B cell (primary cell): ENCODE measurements at regions not wholly inside any gene's neighbourhood (a gene's known extent, or its start where the extent isn't known, plus 50 kb on each side); places are given as distances from the start of the nearest gene placed in this dataset.

ENCODE experiments used
- ATAC-seq: fragments of 200-7000 bp; cut with Tn5 transposase; one replicate; pipeline ENCODE4 v1.10.0; 2021; ENCODE audit warnings: low read depth, mild to moderate bottlenecking, moderate number of reproducible peaks, moderate library complexity
- CTCF ChIA-PET: fragments of 350-600 bp; sonication (Branson Sonifier 250); formaldehyde crosslinking; loops from one replicate; lab custom pipeline; 2021; ENCODE audit warnings: antibody characterized with exemption, inconsistent platforms; lab: Charles Lee
- POLR2A ChIA-PET: fragments of 350-600 bp; sonication (Branson Sonifier 250); formaldehyde crosslinking; loops from one replicate; lab custom pipeline; 2021; ENCODE audit warnings: antibody characterized with exemption; lab: Charles Lee
- DNase-seq: peaks from one replicate; pipeline ENCODE4 v3.0.0; 2013
- H2AFZ ChIP-seq: 2 replicates; pipeline ENCODE4 v1.6.1; 2012; ENCODE audit warnings: mild to moderate bottlenecking, low read depth, low read length; ENCODE audit not compliant: insufficient read depth, poor library complexity, severe bottlenecking
- H3K27ac ChIP-seq, 2 donors: 1 replicate in 1 of 2; 2 replicates in 1 of 2; pipeline ENCODE4 v1.5.1; 2012 to 2013; ENCODE audit warnings: low read length in 2 of 2, mild to moderate bottlenecking in 2 of 2, moderate library complexity in 1 of 2
- H3K27me3 ChIP-seq, 4 experiments: fragments of 200-600 bp in 1 of 4; sonication (generic) in 1 of 4; replicated peaks in 1 of 4; 1 replicate in 2 of 4; 2 replicates in 2 of 4; pipeline versions ENCODE4 v1.6.1 to v1.7.0; 2013 to 2016; ENCODE audit warnings: low read length in 3 of 4, mild to moderate bottlenecking in 2 of 4, mixed read lengths in 1 of 4, moderate library complexity in 1 of 4; ENCODE audit not compliant: insufficient read depth in 4 of 4, control insufficient read depth in 3 of 4; ENCODE audit errors: control extremely low read depth in 1 of 4
- H3K36me3 ChIP-seq, 2 experiments: replicated peaks in 1 of 2; 1 replicate in 1 of 2; 2 replicates in 1 of 2; pipeline versions ENCODE4 v1.6.1 to v1.7.1; 2013; ENCODE audit warnings: low read length in 1 of 2; ENCODE audit not compliant: insufficient read depth in 2 of 2, control insufficient read depth in 1 of 2; ENCODE audit errors: control extremely low read depth in 1 of 2, extremely low read depth in 1 of 2
- H3K4me1 ChIP-seq, 2 donors: fragments of 200-600 bp in 1 of 2; sonication (generic) in 1 of 2; 1 replicate in 1 of 2; 2 replicates in 1 of 2; pipeline versions ENCODE4 v1.5.1 to v1.6.1; 2013 to 2017; ENCODE audit warnings: low read length in 2 of 2; ENCODE audit not compliant: control insufficient read depth in 2 of 2, insufficient read depth in 2 of 2
- H3K4me2 ChIP-seq: replicated peaks from 2 replicates; pipeline ENCODE3; 2012; ENCODE audit warnings: mild to moderate bottlenecking, low read depth, low read length; ENCODE audit not compliant: poor library complexity, severe bottlenecking
- H3K4me3 ChIP-seq, 5 experiments: fragments of 200-600 bp in 1 of 5; sonication (generic) in 1 of 5; 1 replicate in 3 of 5; 2 replicates in 2 of 5; pipeline versions ENCODE4 v1.5.1 to v1.7.0; 2011 to 2016; ENCODE audit warnings: low read length in 4 of 5, mild to moderate bottlenecking in 4 of 5, low read depth in 2 of 5, control low read depth in 1 of 5, moderate library complexity in 1 of 5; ENCODE audit not compliant: insufficient read depth in 1 of 5; ENCODE audit errors: control extremely low read depth in 1 of 5, extremely low read depth in 1 of 5
- H3K79me2 ChIP-seq: fragments of 200-600 bp; sonication (generic); one replicate; pipeline ENCODE4 v1.6.0; 2016; ENCODE audit warnings: low read length; ENCODE audit not compliant: control insufficient read depth, insufficient read depth
- H3K9ac ChIP-seq: fragments of 200-600 bp; sonication (generic); 2 replicates; pipeline ENCODE4 v1.6.1; 2017; ENCODE audit warnings: mild to moderate bottlenecking, low read length, moderate library complexity
- H3K9me3 ChIP-seq, 3 donors: one replicate each; pipeline versions ENCODE4 v1.6.1 to v1.7.1; 2013; ENCODE audit warnings: low read length in 2 of 3; ENCODE audit not compliant: control insufficient read depth in 2 of 3, insufficient read depth in 1 of 3; ENCODE audit errors: control extremely low read depth in 1 of 3
- H4K20me1 ChIP-seq: 2 replicates; pipeline ENCODE4 v1.6.0; 2012; ENCODE audit warnings: mild to moderate bottlenecking, low read length; ENCODE audit not compliant: insufficient read depth, control insufficient read depth, poor library complexity, severe bottlenecking
- H3K27ac Mint-ChIP-seq: one replicate; pipeline ENCODE4 v1.8.0; 2021; ENCODE audit warnings: mixed read lengths
- H3K27me3 Mint-ChIP-seq: one replicate; pipeline ENCODE4 v1.8.0; 2021; ENCODE audit warnings: mixed read lengths
- H3K4me1 Mint-ChIP-seq: one replicate; pipeline ENCODE4 v1.8.0; 2021; ENCODE audit warnings: mixed read lengths
- H3K4me3 Mint-ChIP-seq: one replicate; pipeline ENCODE4 v1.8.0; 2021; ENCODE audit warnings: mixed read lengths
- H3K9me3 Mint-ChIP-seq: one replicate; pipeline ENCODE4 v1.8.0; 2022; ENCODE audit warnings: mixed read lengths; ENCODE audit not compliant: insufficient read depth
- EZH2 ChIP-seq: IDR thresholded peaks from 2 replicates; pipeline ENCODE4 v1.6.1; 2012; ENCODE audit warnings: borderline replicate concordance, low read depth, mild to moderate bottlenecking, moderate library complexity, low read length; ENCODE audit not compliant: insufficient read depth, poor library complexity, severe bottlenecking
- WGBS: methylation state at CpG from one replicate; pipeline ENCODE4 v1.1.5; 2013; ENCODE audit warnings: missing lambda C conversion rate; ENCODE audit not compliant: insufficient coverage; 5-methylcytosine and 5-hydroxymethylcytosine counted together
- intact Hi-C: fragments of 100-400 bp; cut with micrococcal nuclease; formaldehyde crosslinking; loops from one replicate; pipeline ENCODE4 v1.10.0; 2022
- TF ChIP-seq, protein P1 (sequence below): fragments of 200-600 bp; IDR thresholded peaks from one replicate; pipeline ENCODE4 v1.8.0; 2022; ENCODE audit warnings: antibody characterized with exemption, mild to moderate bottlenecking

DNA sequence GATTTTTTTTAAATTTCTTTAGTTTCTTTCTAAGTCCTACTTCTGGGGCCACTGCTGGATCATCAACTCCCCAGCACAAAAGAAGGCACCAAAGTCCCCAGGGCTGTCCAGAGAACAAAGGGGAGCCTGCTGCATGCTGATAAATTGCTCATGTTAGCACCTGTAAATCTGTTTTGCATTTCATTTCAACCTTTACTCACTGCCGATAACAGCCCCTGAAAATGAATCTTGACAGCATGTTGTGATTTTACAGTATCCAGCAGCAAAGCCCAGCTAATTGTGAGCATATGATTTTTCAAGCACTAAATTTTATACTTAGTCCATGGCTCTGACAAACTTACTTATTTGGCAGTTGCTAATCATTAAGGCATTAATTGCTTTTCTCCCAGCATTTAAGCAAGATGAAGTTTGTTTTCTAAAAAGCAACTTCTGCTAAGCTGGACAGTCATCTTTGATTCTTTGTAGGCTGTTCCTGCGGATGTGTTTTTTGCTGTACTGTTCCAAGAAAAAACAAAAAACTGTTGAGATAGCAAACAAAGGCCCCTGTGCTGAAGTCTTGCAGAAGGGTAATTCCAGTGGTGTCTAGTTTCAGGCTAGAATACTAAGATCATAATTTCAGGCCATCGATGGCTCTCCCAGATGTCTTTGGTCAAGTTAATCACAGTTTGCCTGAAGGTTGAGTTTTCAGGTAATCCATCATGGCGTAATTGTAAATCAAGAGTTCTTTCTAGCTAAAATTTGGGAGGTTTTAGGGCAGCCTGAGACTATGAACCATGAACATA lies 73.1 kb upstream of the GAS1 start:
- no peaks in the 10 kb centered on the region for H3K4me1 Mint-ChIP-seq
- DNase-seq, result no peak
- 92% methylated on average over 3 of the region's 4 CpGs for WGBS

DNA sequence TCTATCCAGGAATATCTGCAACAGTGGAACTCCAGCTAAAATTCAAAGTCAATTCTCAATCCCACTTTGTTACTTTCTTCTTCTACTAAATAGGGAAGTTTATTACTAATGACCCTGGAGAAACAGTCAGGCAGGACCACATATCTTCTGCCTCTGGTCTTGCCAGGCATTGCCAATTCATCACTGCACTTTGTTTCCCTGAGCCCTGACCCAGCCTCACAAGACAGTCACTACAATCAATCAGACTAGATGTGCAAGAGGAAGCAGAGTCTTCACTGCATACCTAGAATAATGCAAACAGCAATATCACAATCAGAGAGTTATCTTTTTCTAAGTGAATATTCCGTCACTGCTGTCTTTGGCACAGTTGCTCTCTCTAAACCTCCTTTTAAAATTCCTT lies 74.9 kb upstream of the GAS1 start:
- no peak overlapping the region for H3K27ac ChIP-seq
- no peak overlapping the region for H3K27ac Mint-ChIP-seq
- H3K4me1 Mint-ChIP-seq, result no peaks in the 10 kb centered on the region
- TF ChIP-seq, protein P1, sequence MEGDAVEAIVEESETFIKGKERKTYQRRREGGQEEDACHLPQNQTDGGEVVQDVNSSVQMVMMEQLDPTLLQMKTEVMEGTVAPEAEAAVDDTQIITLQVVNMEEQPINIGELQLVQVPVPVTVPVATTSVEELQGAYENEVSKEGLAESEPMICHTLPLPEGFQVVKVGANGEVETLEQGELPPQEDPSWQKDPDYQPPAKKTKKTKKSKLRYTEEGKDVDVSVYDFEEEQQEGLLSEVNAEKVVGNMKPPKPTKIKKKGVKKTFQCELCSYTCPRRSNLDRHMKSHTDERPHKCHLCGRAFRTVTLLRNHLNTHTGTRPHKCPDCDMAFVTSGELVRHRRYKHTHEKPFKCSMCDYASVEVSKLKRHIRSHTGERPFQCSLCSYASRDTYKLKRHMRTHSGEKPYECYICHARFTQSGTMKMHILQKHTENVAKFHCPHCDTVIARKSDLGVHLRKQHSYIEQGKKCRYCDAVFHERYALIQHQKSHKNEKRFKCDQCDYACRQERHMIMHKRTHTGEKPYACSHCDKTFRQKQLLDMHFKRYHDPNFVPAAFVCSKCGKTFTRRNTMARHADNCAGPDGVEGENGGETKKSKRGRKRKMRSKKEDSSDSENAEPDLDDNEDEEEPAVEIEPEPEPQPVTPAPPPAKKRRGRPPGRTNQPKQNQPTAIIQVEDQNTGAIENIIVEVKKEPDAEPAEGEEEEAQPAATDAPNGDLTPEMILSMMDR, result no peak
- no peak for TF ChIP-seq EZH2
- no peak overlapping the region for H3K4me3 ChIP-seq
- ChIA-PET POLR2A (no interaction called here), CTCF (no interaction called here)
- H3K27me3 ChIP-seq, result no peaks in the 10 kb centered on the region
- H3K9ac ChIP-seq, result no peak overlapping the region
- no peaks in the 10 kb centered on the region for H3K4me1 ChIP-seq
- no peak overlapping the region for H3K4me3 Mint-ChIP-seq
- no peaks in the 10 kb centered on the region for H3K9me3 ChIP-seq
- WGBS, result no CpG with 5 or more reads among the region's 1 CpG
- H3K79me2 ChIP-seq, result no peaks in the 10 kb centered on the region
- intact Hi-C loops, result no loop called here
- no peaks in the 10 kb centered on the region for H3K27me3 Mint-ChIP-seq
- H3K4me2 ChIP-seq, result no peak overlapping the region
- peaks cover under 1% of the 10 kb centered on the region for H3K9me3 Mint-ChIP-seq
- no peak overlapping the region for H2AFZ ChIP-seq
- H3K36me3 ChIP-seq, result no peaks in the 10 kb centered on the region
- H4K20me1 ChIP-seq, result no peaks in the 10 kb centered on the region
- DNase-seq, result no peak
- ATAC-seq, result no peak

More for the DNA sequence above, 73.1 kb upstream of the GAS1 start:
- Histone ChIP-seq H3K27me3 (no peaks in the 10 kb centered on the region), H3K36me3 (no peaks in the 10 kb centered on the region), H3K4me2 (no peak overlapping the region), H3K4me1 (no peaks in the 10 kb centered on the region), H4K20me1 (no peaks in the 10 kb centered on the region), H3K9ac (no peak overlapping the region), H3K27ac (no peak overlapping the region), H3K79me2 (no peaks in the 10 kb centered on the region), H2AFZ (no peak overlapping the region), H3K9me3 (no peaks in the 10 kb centered on the region), H3K4me3 (no peak overlapping the region)
- TF ChIP-seq, protein P1, result no peak
- TF ChIP-seq EZH2, result no peak
- ChIA-PET POLR2A (no interaction called here), CTCF (no interaction called here)
- Mint-ChIP-seq H3K27ac (no peak overlapping the region), H3K4me3 (no peak overlapping the region), H3K9me3 (peaks cover 4% of the 10 kb centered on the region), H3K27me3 (no peaks in the 10 kb centered on the region)
- intact Hi-C loops, result no loop called here
- ATAC-seq, result no peak
